HS-5 (cell line): ENCODE measurements at regions not wholly inside any gene's neighbourhood (a gene's known extent, or its start where the extent isn't known, plus 50 kb on each side); places are given as distances from the start of the nearest gene placed in this dataset.
"Not testable (repeated sequence)": the region's sequence is repeated elsewhere in the genome, so short reads cannot be mapped to it uniquely, and the experiment has no call there.

Experiments used
- DNase-seq: peaks from one replicate; pipeline ENCODE4 v3.0.0-alpha.2; 2012; ENCODE audit warnings: low read depth

DNA sequence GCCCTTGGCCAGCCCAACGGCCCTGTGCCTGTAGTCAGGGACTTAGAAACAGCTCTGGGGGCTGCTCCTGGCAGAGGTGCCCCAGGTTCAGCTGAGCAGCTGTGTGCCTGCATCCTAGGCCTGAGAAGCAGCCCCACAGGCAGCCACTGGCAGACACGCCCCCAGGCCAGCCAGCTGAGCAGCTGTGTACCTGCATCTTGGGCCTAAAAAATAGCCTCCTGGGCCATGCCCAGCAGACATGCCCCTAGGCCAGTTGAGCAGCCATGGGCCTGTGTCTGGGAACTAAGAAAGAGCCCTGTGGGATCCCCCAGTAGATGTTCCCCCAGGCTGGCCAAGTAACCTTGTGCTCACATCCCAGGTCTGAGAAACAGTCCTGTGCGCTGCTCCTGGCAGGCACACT is 64.0 kb downstream of the TBR1 start:
- no peak for DNase-seq

DNA sequence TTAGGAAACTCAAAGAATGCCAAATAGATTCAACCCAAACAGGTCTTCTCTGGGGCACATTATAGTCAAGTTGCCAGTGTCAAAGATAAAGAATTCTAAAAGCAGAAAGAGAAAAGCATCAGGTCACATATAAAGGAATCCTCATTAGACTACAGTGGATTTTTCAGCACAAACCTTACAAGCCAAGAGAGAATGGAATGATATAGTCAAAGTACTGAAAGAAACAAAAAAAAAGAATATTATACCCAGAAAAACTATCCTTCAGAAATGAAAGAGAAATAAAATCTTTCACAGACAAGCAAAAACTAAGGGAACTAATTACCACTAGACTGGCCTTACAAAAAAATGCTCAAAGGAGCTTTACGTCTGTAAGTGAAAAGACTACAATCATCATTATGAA is 65.5 kb downstream of the TBR1 start:
- no peak for DNase-seq

DNA sequence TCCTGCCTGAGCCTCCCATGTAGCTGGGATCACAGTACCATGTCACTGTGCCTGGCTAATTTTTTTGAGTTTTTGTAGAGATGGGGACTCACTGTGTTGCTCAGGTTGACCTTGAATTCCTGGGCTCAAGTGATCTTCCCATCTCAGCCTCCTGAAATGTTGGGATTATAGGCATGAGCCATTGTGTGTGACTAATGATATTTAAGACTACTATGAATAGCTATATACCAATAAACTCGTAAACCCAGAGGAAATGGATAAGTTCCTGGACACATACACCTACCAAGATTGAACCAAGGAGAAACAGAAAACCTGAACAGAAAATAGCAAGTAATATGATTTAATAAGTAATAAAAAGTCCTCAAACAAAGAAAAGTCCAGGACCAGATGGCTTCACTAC is 68.0 kb downstream of the TBR1 start:
- peak; percentile 1 for DNase-seq

DNA sequence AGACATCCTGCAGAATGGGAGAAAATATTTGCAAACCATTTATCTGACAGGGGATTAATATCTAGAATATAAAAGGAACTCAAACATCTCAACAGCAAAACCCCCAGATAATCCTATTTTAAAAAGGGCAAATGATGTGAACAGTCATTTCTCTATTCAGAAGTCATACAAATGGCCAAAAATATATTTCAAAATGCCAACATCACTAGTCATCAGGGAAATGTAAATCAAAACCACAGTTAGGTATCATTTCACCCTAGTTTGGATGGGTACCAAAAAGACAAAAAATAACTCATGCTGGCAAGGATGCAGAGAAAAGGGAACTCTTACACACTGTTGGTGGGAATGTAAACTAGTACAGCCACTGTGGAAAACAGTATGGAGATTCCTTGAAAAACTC is 70.0 kb downstream of the TBR1 start:
- peak; percentile 33 for DNase-seq

DNA sequence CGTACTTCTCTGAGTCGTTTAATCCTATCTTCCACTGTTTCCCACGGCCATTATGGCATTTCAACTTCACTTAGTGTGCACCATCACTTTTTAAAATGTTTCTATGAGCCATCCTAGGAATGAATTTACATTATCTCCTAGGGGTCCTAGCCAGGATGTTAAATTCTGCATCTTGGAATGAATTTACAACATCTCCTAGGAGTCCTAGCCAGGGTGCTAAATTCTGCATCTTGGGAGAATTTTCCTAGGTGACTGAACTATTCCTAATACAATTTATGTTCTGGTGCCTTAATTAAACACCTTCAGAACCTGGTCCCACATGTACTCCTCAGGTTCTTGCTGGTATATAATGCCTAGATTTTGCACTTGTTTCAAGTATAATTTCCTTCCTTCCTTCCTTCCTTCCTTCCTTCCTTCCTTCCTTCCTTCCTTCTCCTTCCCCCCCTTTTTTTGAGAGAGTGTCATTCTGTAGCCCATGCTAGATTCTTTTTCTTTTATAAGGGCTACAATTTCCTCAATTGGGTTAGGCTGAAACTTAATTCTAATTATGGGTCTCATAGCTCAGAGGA is 72.1 kb downstream of the TBR1 start:
- no peak for DNase-seq

DNA sequence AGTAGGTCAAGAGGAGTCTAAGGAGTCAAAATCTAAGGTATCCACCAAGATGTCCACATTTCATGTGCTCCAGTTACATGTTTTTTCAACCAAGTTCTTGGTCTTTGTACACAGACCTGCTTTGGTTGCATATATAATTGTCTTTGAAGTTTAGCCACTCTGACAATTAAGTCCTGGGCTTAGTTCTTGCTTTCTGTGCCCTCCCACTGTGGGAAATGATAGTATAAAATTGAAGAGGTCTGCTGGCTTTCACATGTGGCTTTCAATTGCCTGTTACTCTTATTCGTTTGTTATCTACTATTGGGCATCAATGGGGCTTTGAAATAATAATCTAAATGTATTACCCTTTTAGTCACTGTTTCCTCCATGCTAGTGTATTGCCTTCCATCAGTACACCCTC is 72.8 kb downstream of the TBR1 start:
- DNase-seq, result no peak

DNA sequence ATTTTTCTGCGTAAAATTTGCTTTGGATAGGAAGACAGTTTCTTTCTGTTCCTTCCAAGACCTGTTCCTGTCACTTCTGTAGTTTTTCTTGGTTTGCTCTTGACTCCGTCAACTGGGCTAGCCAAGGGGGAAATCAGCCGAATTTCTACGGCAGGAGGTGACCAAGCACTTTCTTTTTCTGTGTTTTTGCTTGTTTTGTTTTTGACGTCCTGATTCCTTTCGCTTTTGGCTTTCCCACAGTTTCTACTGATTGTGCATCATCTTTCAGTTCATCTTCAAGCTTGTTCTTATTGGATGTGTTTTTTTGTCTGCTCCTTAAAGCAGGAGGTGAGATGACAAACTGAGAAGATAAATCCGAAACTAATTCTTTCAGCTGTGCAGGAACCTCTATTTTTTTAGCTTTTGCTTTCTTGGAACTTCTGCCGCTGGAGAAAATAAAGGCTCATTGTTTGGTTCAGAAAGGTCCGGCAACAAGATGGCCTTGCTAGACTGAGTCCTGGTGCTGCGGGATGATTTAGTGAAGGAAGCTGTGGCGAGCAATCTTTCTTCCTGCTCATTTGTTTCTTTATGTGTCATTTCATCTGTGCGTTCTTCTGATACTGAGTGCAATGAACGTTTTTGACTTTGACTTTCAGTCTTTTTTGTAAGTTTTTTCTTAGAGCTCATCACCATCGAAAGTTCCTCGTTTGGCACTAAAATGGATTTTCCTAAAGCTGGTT is 85.0 kb downstream of the TBR1 start:
- not testable (repeated sequence) for DNase-seq

DNA sequence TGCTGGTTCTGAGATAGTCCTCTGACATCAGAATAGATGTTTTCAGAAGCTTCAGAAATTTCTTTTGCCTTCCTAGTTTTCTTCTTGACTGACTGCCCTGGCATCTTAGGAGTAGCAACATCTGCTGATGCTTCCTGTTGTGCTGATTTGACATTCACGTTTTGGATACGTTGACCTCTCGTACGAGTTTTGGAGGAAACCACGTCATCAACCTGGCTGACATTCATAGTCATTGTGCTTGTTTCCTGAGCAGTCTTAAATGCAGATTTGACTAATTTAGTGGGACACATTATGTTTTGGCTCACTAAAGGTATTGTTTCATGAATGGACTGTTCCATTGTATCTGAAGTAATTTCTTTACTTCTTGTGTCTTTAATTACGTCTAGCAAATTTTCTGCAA is 86.2 kb downstream of the TBR1 start:
- DNase-seq, result not testable (repeated sequence)

DNA sequence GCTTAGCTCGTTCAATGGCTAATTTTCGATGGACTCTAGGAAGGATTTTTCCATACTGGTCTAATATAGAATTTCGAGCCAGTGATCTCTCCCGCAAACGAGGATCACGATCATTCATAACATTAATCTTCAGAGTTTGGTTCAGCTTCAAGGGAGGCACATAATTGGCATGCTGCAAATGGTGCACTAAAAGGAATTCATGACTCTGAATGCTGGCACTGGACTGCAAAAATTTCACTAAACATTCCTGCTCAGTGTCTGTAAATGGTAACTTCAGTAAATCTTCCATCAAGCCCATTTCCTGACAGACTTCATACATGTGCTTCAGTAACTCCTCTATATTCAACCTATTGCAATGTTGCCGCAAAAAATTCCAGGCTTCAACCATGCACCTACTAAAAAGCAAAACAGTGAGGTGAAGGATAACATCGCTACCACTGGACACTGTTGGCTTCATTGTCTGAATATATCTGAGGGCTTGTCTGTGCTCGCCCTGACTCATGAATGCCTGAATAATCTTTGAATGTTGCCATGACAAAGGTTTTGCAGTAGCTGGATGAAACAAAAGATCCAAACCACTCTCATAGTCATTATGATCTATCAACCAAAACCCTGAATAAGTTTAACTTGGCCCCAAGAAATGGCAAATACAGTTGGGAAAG is 88.7 kb downstream of the TBR1 start:
- DNase-seq, result not testable (repeated sequence)

DNA sequence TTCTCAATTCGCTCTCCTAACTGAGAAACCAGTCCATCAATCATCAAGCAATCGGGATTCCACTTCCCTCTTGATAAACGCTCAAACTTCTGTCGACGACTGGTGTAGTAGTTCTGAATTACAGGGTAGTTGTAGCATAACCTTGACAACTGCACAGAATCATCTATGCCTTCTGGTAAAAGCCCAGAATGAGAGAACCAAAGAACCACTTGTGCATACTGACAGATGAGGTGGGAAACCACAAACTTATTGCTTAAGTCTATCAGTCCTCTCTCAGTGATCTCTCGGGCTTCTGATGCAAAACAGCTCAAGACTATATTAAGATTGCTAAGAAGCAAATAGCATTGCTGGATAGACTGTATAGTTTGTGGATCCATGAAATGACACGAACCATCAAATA is 89.4 kb downstream of the TBR1 start:
- not testable (repeated sequence) for DNase-seq

DNA sequence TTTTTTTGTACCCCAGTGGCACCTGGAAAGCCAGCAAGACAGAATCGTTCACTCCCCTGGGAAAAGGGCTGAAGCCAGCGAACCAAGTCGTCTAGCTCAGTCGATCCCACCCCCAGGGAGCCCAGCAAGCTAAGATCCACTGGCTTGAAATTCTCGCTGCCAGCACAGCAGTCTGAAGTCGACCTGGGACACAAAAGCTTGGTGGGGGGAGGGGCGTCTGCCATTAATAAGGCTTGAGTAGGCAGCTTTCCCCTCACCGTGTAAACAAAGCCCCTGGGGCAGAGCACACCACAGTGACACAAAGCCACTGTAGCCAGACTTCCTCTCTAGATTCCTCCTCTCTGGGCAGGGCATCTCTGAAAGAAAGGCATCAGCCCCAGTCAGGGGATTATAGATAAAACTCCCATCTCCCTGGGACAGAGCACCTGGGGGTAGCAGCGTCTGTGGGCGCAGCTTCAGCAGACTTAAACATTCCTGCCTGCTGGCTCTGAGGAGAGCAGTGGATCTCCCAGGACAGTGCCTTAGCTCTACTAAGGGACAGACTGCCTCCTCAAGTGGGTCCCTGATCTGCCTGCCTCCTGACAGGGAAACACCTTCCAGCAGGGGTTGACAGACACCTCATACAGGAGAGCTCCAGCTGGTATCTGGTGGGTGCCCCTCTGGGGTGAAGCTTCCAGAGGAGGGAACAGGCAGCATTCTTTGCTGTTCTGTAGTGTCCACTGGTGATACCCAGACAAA is 97.4 kb downstream of the TBR1 start:
- not testable (repeated sequence) for DNase-seq

DNA sequence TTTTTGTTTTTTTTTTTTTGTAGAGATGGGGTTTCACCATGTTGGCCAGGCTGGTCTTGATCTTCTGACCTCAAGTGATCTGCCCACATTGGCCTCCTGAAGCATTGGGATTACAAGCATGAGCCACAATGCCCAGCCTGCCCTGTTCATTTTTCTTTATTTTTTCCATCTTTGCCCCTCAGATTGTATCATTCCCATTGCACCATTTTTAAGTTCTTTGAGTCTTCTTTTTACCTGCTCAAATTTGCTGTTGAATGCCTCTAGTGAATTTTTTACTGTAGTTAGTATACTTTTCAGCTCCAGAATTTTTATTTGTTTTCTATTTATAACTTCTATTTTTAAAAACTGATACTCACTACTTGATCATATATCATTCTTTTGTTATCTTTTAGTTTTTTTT is 101.4 kb upstream of the SLC4A10 start:
- DNase-seq, result no peak

DNA sequence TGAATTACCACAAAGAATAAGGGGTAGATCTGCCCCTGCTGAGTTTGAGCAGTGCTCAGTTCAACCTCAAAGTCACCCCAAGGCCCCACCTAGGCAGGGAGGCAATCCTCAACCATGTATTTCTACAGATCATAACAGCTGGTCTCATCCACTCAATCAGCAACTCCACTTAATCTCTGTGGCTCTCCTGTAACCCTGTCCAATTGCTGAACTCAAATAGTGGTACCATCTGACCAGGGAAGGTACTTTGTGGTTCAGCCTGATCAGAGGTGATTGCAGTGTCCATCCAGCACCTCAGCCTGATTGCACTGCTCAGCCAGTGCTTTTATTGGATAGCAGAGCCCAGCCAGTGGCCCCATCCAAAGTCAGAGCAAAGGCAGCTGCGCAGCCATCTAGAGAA is 91.0 kb upstream of the SLC4A10 start:
- DNase-seq, result no peak

DNA sequence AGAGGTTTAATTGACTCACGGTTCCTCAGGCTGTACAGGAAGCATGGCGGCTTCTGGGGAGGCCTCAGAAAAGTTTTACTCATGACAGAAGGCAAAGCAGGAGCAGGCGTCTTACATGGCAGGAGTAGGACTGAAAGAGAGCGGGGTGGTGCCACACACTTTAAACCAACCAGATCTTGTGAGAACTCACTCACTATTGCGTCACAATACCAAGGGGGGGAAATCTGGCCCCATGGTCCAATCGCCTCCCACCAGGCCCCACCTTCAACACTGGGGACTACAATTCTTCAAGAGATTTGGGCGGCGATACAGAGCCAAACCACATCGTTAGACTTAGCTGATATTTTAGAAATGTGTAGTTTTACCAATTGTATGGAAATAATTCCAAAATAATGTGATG is 77.6 kb upstream of the SLC4A10 start:
- DNase-seq, result no peak

DNA sequence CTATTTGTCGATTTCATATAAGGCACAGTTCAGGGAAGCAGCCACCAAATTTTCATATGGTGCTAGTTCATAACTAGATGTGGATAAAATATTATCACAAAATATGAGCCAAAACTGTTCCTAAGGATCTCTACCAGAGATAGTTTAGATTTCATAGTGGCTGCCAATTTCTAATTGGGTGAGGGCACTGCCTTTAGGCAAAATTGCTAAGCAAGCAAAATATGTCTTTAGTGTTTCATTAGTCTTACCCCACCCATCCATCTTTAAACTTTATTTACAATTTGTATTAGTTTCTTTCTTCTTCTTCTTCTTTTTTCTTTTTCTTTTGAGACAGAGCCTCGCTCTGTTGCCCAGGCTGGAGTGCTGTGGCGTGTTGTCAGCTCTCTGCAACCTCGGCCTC is 77.1 kb upstream of the SLC4A10 start:
- no peak for DNase-seq

DNA sequence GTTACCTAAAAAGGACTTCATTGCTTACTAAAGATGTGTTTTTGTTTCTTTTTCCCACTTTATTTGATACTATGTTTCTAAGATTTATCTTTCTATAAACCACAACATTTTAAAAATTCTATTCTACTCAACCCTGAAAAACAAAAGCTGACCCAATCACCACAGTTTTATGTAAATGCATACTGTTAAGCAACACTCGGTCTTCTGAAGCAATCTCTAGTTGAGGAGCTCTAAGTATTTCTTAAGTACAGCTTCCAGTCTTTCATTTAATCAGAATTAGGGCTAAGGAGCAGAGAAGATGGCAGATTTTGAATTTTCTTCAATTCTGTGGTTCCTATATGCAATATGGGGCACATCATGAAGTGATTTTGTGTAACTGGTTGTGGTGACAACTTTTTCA is 72.2 kb upstream of the SLC4A10 start:
- no peak for DNase-seq

DNA sequence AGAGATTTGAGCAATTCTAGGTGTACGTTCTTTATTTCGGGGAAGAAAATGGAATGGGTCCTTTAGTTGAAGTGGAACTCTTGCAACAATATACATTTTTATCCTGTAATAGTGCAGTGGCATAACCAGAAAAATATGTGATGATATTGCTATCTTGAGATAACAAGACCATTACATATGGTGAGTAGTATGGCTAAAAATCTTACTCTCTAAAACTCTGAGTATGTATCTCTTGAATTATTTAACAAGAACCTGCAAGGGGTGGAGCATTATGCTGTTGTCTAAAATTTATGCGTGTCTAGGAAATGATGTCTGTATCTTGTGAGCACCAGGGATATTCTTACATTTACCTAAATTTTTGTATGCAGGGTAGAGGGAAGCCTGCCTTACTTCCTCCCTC is 68.4 kb upstream of the SLC4A10 start:
- peak; percentile 18 for DNase-seq

DNA sequence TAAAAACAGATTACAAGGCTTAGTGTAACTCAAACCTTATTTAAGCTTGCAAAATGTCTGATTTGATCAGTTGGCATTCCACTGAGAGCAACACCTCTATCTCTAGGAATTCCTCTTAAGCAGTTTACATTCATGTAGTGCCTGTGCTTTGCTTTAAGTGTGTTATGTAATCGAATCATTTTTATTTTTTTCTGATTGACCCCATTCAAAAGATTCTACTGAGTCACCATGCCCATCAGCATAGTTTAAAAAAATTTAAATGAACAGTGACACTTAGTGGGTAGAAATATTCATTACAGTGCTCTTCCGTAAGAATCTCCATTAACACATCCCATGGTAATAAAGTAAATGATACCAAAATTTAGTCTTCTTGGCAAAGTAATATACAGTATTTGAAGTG is 67.8 kb upstream of the SLC4A10 start:
- DNase-seq, result peak; percentile 11

DNA sequence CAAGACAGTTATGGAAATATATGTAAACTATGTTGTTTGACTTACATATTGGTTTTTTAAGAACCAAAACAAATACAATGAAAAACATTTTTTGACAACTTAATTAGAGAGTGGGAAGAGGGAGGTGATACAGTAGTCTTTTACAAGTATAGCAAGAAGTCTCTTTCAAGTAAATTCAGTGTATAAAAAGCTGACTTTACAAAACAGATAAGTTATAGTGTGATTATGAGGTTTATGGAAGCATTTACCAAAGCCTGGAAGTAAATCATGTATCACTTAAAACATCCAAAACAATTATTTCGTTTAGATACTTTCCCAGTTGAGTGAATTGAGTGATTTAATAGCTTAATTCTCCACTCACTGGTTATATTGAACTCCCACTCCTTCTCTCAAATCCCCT is 66.7 kb upstream of the SLC4A10 start:
- DNase-seq, result no peak

DNA sequence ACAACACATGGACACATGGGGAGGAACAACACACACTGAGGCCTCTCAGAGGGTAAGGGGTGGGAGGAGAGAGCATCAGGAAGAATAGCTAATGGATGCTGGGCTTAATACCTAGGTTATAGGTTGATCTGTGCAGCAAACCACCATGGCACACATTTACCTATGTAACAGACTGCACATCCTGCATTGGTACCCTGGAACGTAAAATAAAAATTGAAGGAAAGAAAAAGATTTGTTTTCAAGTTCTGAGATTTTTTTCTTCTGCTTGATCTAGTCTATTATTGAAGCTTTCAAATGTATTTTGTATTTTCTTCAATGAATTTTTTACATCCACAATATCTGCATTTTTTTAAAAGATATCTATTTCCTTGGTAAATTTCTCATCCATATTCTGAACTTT is 59.3 kb upstream of the SLC4A10 start:
- DNase-seq, result no peak

DNA sequence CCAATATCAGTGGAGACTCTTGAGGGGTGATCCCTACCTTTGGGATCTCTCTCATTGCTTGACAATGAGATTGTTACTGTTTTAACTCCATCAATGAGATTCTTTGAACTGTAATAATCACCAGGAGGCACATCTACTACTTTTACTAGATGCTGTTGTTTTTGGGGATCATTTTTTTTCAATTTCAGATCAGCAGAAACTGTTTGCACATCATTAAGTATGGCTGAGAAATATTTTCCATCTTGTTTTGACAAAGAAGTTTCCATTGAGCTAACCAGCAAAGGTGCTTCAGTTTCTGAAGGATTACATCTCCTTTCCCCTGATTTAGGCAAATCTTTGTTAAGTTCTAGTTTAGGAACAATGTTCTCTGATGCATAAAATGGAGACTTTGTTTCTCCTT is 54.8 kb upstream of the SLC4A10 start:
- DNase-seq, result no peak

DNA sequence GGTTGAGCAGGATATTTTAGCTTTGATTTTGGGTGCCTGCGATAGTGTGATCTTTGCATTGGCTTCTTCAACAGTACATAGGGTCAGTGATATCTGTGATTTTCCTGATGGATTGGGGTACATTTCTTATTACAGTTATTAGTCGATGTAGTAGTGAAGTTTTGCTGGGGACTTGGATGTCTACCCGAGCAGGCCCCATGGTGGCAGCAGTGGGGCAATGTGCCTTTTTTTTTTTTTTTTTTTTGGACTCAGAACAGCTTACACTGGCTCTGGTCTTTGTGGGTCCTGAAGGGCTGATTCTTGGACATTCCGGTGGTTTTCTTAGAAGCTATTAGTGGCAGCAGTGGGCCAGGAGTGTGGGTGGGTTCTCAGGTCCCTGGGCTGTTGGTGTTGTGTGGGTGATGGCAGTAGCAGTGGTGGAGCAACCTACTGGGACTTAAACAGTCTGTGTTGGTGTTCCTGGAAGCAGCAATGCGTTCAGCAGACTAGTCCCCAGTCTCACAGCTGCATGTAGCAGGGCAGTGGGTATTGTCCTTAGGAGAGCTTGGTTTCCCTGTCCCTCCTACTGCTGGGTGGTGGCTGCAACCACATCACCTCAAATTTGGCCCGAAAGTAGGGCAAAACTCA is 53.7 kb upstream of the SLC4A10 start:
- DNase-seq, result no peak

DNA sequence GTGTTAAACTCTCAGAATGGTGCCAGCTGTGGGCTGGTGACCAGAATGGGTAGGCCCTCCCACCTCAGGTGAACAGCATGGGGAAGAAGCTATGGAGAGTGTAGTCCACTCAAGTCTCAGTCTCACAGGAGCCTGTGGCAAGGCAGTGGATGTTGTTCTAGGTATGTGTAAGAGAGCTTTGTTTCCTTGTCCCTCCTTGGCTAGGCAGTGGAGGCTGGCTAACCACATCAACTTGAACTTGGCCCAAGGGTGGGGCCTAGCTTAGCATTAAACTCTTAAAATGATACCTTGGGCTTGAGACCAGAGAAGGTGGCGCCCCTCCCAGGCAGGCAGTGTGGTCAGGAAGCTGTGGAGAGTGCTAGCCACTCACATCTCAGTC is 53.2 kb upstream of the SLC4A10 start:
- no peak for DNase-seq
